NCI-H1092 treated with DMSO at 0.1 percent for 48 hours (cell line): ENCODE measurements at regions not wholly inside any gene's neighbourhood (a gene's known extent, or its start where the extent isn't known, plus 50 kb on each side); places are given as distances from the start of the nearest gene placed in this dataset.

Experiments
- DNase-seq: peaks from one replicate; lab custom pipeline; 2025; lab: John Stamatoyannopoulos, UW

DNA sequence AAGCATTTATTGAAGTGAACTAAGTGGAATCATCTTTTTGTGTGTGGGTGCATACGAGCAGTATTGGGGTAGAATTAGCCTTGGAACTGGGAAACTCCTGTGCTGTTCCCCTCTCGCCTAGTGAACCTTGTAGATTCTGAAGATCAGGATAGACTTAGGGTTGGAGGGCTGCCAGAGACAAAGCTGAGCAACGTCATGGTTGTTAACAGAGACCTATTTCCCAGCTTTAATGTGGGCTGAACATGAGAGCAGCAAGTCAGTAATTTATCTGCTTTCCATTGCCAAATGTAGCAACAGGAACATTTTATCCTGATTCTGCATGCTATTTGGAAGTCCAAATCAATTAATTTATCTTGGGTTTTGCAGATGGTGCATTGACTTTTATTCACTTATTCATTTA, 246.6 kb downstream of the IL20RB start:
- no peak for DNase-seq

DNA sequence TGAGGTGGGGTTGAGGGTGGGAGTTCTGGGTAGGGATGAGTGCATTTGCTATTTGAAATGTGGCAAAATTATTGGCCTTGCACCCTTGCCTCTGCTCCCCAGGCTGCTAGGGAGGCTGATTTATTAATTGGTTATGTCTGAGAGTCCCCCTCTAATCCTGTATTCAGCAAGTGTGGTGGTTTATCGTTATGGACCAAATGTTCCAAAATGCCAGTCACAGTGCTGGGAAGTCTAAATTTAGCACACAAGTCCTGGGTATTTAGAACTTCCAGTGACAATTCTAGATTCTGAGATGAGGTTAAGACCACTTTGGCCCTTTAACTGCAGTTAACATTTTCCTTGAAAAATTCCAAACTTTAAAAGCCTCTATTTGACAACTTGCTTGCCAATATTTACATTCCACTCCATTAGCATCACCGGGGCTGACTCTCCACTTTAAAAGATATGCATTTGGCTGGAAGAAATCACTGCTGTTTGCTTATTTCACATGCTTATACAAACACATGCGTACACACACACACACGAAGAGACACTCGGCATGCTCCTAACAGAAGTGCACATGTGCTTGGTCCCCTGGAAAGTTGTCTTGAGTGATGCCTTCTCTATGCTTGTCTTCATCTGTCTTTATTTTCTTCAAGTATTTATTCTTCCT, 247.7 kb downstream of the IL20RB start:
- DNase-seq, result no peak

DNA sequence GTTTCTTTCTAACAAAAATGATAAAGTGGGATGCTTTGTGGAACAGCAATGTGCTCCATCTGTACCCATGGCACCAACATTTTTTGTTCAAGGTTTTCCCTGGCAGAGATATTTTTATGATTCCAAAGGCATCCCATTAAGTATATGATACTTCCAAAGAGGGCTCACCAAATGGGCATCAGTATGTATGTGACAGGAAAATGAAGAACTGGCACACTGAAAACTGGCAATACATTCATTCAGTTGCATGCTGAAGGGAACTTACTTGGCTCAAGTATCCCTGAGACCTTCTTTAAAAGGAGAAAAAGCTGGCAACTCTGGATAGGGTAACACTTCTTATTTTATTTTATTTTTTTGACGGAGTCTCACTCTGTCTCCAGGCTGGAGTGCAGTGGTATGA, 249.8 kb downstream of the IL20RB start:
- DNase-seq, result no peak

DNA sequence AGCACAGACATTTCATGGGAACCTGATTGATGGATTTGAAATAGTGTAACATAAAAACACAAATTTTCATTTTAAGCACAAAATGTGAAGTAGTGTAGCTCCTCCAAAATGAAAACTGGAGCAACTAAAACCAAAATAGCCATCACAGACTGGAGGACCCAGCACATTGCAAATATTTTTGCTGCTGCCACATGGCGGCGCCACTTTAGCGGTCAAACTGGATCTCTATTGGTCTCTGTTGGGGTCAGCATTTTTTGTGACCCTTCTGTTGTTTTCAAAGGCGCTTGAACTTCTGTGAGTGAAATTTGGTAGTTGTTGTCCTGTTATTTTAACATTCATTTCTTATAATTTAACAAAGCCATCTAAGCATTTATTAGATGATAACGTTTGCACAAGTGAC, 259.9 kb downstream of the IL20RB start:
- no peak for DNase-seq

DNA sequence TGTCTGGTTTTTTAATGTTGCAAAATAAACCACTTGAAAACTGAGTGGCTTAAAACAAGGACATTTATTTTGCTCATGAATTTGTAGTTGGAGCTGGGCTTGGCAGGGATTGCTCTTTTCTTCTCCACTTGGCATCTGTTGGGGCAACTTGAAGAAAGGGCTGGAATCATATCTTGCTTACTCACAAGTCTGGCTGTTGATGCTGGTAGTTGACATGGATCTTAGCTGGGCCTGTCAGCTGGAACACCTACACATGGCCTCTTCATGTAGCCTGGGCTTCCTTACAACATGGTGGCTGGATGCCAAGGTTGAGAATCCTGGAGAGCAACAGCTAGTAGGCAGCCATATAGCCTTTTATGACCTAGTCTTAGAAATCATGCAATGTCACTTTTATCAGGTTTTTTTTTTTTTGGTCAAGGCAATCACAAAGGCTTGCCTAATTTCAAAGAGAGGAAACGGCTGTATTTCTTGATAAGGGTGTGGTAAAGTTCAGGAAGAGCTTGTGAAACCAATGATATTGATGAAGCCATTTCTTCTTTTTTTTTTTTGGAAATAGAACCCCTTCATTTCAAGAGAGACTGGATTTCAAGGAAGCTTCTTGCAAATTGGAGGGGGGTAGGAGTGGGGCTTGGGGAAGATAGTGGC, 262.1 kb downstream of the IL20RB start:
- DNase-seq, result no peak

DNA sequence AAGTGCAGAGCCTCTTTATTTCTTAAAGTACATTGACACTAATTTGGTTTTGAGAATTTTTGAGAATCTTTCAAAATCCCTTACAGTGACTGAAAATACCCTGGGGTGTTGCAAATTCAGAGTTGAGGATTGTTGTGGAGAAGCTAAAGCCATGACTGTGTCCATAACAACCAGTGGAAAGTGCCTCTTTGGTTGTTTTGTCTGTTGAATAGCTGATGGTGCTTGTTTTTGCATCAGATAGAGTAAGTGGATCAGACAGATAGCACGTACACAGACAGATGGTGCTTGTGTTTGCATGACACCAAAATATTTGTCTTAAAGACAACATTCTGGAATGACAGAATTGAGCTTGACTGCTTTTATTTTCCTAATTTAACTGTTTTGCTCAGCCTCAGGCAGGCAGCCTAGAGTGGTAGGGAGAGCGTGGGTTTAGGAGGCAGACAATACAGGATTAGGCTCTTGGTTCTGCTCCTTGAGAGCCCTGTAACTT, 265.0 kb downstream of the IL20RB start:
- DNase-seq, result no peak

DNA sequence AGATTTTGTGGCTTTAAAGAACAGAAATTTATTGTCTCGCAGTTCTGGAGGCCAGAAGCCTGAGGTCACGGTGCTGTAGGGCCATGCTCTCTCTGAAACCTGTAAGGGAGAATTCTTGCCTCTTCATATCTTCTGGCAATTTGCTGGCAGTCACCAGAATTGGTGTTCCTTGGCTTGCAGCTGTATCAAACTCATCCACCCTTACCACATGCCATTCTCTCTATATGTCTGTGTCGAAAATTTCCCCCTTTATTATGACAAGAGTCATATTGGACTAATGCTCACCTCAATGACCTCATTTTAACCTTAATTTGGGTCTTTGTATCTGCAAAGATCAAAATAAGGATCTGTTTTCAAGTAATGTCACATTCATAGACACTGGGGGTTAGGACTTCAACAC, 266.7 kb downstream of the IL20RB start:
- no peak for DNase-seq

DNA sequence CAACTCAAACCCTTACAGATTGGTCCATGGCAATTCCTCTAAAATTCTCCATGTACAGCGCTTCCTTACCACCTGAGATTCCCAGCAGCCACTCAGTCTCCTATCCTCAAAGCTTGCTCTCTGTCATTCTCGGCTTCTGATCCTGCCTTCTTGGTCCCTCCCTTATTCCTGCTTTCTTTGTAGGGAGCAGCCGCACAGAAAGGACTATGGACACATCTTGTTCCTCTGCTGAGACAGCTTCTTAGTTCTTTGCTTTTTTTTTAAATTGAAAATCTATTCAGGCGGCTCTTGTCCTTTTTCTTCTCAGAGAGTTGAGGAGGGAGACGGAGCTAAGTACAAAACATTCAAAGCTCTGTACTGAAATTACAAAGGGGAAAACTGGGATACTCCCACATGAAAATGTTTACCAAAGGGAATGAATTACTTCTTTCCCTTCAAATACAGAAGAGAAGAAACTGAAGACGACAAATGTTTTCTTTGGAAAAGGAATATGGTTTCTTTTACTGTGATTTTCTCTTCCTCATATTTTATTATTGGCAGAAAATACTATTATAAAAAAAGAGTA, 285.1 kb downstream of the IL20RB start:
- no peak for DNase-seq

DNA sequence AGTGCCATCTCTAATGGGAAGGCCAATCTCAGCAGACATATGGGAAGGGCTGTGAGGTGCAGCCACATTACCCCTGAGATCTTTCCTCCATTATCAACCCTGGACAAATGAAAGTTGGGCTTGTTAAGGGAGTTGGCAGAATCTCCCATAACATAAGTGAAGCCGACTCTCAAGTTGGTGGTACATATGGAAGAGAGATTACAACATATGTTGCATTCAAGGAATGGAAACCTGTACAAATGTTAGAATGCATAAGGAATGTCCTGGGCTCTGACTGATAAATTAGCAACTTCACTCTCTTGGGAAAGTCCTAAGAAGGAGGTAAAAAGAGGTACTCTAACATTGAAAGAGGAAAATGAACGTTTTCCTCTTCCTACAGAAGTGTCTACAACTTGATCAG, 288.7 kb downstream of the IL20RB start:
- DNase-seq, result no peak

DNA sequence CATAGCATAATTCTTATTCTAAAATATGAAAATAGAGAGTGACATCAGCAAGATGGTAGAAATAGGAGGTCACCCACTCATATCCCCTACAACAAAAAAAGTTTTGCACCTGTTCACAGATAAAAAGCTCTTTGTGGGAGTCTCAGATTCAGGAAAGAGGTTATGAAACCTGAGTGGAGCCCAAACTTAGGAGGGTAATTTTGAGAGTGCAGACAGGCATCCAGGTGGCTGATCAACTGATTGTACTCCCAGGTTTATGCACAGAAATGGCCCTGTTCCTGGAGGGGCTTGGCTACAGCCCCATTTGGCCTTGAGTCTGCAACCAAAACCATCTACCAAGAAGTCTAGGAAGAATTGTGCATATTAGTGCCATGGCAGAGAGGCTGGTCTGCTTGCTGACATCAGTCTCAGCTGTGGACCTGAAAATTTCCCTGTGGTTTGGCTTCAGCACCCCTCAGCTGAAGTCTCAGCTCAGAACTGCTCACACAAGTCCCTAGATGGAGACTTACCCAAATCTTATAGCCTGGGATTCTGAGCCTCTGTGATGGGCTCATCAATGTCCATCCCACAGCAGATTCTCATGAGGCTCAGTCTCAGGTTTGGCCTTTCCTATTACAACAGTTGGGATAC, 291.6 kb downstream of the IL20RB start:
- DNase-seq, result no peak

DNA sequence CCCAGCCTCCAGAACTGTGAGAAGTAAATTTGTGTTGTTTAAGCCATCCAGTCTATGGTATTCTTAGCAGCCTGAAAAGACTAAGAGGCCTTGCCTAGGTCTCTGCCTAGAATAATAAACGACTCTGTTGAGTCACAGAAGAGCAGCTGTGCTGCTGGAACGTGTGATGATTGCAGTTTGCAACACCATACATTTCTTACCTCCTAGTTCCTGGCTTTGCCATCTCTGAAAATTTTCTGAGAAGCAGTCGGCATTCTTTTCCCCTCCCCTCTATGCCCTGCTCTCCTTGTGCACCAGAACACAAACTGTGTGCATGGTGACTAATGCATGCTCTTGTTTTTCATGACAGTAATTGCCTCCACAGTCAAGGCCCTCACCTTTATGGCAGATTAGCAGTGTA, 301.3 kb downstream of the IL20RB start:
- no peak for DNase-seq

DNA sequence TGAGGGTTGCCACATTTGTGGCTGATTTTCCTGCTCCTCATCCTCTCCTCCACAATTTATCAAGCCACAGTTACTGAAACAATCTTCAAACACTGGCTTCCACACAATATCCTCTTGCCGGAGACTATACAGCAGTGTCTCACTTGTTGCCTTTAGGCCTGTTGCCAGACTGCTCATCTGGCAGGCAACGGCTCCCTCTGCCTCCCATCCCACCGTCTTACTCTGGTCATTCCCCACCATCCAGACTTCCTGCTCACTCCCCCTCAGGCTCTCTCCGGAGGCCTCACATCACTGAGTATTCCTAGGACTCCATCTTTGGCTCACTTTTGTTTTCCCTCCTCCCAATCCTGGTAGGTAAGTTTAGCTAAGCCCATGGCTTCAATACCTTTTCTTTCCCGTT, 301.9 kb downstream of the IL20RB start:
- DNase-seq, result peak; percentile 23

DNA sequence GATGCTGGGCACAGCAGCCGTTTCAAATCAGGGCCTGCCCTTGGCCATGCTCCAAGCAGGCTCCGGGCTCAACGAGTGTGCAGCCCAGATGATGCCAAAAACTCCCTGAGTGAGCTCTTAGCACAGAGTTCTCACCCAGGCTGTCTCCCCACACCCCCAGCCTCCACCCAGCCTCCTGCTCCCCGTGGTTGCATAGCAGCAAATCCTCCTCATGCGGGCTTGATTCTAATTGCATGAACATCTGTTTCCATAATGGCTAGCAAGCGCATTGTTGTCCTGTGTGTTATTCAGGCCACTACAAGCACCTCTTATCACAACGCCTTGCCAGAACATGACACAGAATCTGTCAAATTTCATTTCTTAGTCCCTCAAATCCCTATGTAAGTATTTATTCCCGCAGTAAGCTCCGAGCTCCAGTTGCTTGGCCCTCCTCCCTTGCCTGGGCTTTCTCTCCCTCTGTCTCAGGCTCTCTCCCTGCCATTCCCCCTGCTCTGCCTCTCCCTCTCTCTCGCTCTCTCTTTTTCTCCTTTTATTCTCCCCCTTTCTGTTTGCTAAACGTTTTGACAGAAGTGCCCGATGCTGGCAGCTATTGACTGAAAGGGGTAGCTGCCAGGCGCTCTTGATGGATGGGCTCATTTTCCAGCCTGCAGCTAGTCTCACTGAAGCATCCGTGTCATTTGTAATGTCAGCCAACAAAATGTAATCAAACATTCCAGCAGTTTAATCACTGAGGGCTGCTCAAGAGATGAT, 306.5 kb downstream of the IL20RB start:
- peak; percentile 94 for DNase-seq

DNA sequence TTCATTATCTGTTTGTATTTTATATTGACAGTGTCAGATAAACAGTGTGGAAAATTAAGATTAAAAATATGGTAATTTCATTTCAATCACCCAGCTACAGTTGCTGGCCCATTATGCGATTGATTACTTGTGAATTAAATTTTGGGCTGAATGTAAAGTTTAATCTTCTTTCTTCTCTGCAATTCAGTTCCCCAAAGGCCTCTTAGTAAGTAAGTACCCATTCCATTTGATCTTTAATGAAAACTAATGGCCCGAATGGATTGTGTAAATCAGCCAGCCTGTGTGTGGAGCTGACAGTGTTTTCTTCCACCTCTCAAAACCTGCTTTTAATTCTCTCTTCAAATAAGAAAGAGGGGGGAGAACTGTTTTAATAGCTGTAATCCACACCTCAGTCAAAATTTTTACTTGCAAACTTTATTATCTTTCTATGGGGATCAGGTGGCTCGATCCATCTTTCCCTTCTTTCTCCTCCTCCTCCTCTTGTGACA, 307.1 kb downstream of the IL20RB start:
- peak; percentile 22 for DNase-seq

DNA sequence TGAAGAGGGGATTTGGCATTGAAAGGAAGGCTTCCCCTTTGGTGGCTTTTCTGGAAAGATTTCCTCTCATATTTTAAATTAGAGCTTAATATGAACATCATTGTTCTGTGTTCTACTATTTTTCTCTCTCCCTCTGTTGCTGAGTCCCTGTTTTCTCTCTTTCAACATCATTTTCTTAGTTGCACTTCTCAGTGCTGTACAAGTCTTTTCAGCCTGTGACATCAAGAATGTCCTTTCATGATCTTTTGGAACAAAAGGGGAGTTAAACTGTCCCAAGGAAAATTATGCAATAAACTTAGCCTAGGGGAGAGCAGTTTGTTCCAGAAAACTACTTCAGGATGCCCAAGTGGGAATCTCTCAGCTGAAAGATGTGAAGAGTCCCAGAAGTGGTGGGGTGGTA, 325.1 kb downstream of the IL20RB start:
- no peak for DNase-seq

DNA sequence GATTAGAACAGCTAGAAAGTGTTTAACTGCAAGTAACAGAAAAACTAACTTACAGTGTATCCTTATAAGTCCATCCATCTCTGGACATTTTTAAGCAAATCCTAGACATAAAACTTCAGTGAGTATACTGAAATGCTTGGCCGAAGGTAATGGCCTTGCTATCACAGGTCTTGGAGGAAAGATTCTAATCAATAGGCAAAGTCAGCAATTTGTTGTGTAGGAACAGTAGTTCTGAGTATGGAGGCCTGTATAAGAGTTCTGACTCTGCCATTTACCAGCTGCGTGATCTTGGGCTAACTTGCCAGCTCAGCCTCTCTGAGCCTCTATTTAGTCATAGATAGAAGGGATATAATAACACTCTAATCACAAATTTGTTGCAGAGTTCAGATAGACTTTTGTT, 328.1 kb downstream of the IL20RB start:
- no peak for DNase-seq

DNA sequence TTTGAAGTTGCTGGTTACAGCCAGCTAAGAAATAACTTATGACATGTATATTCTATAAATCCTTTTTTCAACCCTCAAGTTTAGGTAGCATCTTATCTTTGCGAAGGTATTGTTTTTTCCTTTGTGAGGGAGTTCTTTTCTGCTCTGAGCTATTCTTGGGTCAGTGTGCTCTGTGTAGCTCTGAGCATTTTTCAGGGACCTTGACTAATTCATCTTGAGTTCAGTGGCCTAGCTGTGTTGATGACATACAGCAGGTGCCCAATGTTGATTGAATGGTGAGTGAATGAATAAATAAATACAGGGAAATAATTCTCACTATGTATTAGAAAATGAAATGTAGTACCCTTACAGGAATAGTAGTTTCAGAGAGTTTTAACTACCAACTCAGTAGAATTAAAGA, 335.3 kb downstream of the IL20RB start:
- no peak for DNase-seq

DNA sequence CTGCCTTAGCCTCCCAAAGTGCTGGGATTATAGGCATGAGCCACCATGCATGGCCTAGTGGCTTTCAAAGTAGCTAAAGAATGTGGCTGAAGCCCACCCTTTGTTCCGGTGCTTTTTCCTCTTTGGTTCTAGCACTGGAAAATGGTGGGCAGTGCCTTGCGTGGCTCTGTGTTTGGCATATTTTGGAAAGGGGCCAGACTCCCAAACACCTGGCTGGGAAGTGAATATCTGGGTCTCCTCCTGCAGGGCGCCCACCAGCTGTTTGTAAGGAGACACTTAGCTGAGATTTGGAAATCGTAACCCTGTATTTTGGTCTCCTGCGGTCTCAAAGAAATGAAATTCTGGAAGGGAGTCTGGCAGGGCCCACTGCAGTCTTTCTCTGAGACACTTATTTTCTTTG, 336.4 kb downstream of the IL20RB start:
- DNase-seq, result no peak

DNA sequence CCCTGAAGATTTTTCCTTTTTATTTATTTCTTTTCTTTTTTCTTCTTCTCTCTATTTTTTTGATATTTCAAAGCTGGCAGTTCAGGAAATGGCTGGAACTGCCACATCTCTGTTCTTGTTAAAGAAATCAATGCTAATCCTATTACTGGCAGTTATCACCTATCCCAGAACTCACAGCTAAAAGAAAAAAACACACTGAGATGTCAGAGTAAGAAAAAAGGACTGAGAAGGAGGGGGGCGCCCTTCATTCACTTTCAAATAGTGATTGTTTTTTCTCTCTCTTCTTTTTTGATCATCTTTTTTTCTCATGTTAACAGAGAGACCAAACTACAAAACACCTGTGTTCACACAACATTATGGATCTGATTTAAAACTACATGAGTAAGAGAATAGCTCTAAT, 337.1 kb downstream of the IL20RB start:
- no peak for DNase-seq

DNA sequence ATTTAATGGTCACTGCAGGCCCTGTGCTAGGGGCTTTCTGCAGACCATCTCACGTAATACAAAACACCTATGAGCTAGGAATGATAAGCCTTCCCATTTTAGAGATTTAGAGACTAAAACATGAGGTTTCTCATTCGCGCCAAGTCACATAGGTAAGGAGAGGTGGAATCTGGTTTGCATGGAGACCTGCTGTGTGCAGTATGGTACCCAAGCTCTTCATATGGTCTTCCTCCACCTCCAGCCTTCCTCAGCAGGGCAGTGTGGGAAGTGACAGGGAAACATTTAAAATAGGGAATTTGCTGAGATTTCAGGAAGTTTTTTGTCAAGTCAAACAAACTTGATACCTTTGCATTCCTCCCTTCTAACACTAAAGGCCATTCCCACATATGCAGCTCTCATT, 337.6 kb downstream of the IL20RB start:
- no peak for DNase-seq

DNA sequence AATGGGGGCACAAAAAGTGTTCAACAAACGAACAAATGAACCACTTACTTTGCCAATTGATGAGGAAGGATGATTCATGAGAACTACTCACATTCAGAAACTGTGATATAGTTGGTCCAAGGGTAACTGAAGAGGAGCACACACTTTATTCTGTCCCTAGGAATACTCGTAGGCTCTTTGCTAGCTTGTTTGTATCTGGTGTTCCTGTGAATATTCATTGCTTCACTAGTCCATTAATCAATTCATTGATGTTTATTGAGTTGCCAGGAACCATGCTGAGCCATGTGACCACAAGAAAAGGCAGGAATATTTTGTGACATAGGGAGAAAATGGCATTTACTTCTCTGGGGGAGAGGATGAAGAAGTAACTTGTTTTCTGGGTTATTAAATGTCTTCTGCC, 338.3 kb downstream of the IL20RB start:
- no peak for DNase-seq

DNA sequence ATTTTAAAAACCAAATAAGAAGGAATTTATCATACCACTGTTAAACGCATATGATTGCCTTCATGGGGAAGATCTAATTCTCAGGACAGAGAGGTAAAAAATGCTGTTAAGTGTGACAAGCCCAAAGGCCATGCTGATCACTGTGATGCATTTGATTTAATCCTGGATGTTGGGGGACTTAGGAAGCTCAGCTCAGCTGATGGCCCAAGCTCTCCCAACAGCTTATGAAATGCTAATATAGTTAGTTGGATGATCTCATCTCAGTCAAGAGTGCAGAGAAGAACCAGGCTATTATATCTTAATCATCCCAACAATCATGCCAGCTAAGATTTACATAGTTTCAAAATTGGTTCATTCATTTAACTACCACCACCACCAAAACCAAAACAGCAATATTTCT, 340.0 kb downstream of the IL20RB start:
- no peak for DNase-seq
